Spleen (tissue), 7 donors: ENCODE measurements at regions not wholly inside any gene's neighbourhood (a gene's known extent, or its start where the extent isn't known, plus 50 kb on each side); places are given as distances from the start of the nearest gene placed in this dataset.
"Not testable (repeated sequence)": the region's sequence is repeated elsewhere in the genome, so short reads cannot be mapped to it uniquely, and the experiment has no call there.

ENCODE experiments used
- POLR2A ChIP-seq, 3 donors: fragments of 450-650 bp; IDR thresholded peaks; one replicate each; pipeline ENCODE4 v1.5.1; 2017; ENCODE audit warnings: antibody characterized with exemption in 3 of 3, mild to moderate bottlenecking in 1 of 3
- TF ChIP-seq, protein P1 (sequence below), 11 experiments: fragments of 200-600 bp in 7 of 11; fragments of 450-650 bp in 4 of 11; sonication (generic) in 4 of 11; IDR thresholded peaks in 8 of 11; conservative IDR thresholded peaks in 3 of 11; 1 replicate in 7 of 11; 2 replicates in 4 of 11; pipeline versions ENCODE4 v1.4.0 to v1.8.0; 2016 to 2021; ENCODE audit warnings: antibody characterized with exemption in 11 of 11, inconsistent platforms in 4 of 11, mild to moderate bottlenecking in 1 of 11
- donor health status: DM: no; HTN: no; CAD: no; lungs with moderate emphysema.
- donor health status: DM: no; HTN: no; CAD: no.
- donor health status: DM: no; HTN: no; CAD: no.

DNA sequence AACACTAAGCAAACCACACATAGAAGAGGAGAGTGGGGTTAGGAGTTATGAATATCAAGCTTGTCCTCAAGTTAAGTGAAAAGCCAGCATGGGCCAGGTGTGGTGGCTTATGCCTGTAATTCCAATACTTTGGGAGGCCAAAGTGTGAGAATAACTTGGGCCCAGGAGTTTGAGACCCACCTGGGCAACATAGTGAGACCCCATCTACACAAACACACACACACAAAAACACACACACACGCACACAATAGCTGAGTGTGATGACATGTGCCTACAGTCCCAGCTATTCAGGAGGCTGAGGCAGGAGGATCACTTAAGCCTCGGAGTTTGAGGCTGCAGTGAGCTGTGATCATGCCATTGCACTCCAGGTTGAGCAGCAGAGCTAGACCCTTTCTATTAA is 69.7 kb downstream of the PPIAL4G start:
- TF ChIP-seq, protein P1, sequence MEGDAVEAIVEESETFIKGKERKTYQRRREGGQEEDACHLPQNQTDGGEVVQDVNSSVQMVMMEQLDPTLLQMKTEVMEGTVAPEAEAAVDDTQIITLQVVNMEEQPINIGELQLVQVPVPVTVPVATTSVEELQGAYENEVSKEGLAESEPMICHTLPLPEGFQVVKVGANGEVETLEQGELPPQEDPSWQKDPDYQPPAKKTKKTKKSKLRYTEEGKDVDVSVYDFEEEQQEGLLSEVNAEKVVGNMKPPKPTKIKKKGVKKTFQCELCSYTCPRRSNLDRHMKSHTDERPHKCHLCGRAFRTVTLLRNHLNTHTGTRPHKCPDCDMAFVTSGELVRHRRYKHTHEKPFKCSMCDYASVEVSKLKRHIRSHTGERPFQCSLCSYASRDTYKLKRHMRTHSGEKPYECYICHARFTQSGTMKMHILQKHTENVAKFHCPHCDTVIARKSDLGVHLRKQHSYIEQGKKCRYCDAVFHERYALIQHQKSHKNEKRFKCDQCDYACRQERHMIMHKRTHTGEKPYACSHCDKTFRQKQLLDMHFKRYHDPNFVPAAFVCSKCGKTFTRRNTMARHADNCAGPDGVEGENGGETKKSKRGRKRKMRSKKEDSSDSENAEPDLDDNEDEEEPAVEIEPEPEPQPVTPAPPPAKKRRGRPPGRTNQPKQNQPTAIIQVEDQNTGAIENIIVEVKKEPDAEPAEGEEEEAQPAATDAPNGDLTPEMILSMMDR (IDR thresholded peaks at IDR 0.05 in 8 of 11, conservative IDR thresholded peaks at IDR 0.05 in 3 of 11) = not testable (repeated sequence)
- not testable (repeated sequence) for TF ChIP-seq POLR2A (IDR thresholded peaks at IDR 0.05)
